KMS-11 (cell line): ENCODE measurements at regions not wholly inside any gene's neighbourhood (a gene's known extent, or its start where the extent isn't known, plus 50 kb on each side); places are given as distances from the start of the nearest gene placed in this dataset.

Source experiments
- H2AFZ ChIP-seq: fragments of 200-600 bp; sonication (generic); 2 replicates; pipeline ENCODE4 v1.6.1; 2016; ENCODE audit warnings: antibody characterized with exemption, mixed run types, low read depth
- H3K27ac ChIP-seq: fragments of 200-600 bp; sonication (generic); 2 replicates; pipeline ENCODE4 v1.6.1; 2016; ENCODE audit warnings: mild to moderate bottlenecking, mixed run types
- H3K27me3 ChIP-seq: fragments of 200-600 bp; sonication (generic); 2 replicates; pipeline ENCODE4 v1.6.1; 2017; ENCODE audit warnings: mild to moderate bottlenecking, low read depth, mixed run types, moderate library complexity; ENCODE audit not compliant: insufficient read depth
- H3K36me3 ChIP-seq: fragments of 200-600 bp; sonication (generic); 2 replicates; pipeline ENCODE4 v1.6.1; 2017; ENCODE audit warnings: mild to moderate bottlenecking, mixed run types; ENCODE audit not compliant: insufficient read depth
- H3K4me1 ChIP-seq: fragments of 200-600 bp; sonication (generic); 2 replicates; pipeline ENCODE4 v1.6.1; 2016; ENCODE audit warnings: mild to moderate bottlenecking, low read depth, mixed run types; ENCODE audit not compliant: poor library complexity, severe bottlenecking
- H3K4me2 ChIP-seq: fragments of 200-600 bp; sonication (generic); 2 replicates; pipeline ENCODE4 v1.7.0; 2016; ENCODE audit warnings: mild to moderate bottlenecking, mixed run types
- H3K4me3 ChIP-seq: fragments of 200-600 bp; sonication (generic); IDR thresholded peaks from 2 replicates; pipeline ENCODE4 v1.6.1; 2017; ENCODE audit warnings: low read depth, low read length, mixed read lengths; ENCODE audit not compliant: insufficient read depth
- H3K79me2 ChIP-seq: fragments of 200-600 bp; sonication (generic); 2 replicates; pipeline ENCODE4 v1.6.1; 2016; ENCODE audit warnings: low read depth, mixed run types; ENCODE audit not compliant: insufficient read depth
- H3K9ac ChIP-seq: fragments of 200-600 bp; sonication (generic); 2 replicates; pipeline ENCODE4 v1.6.1; 2016; ENCODE audit warnings: mild to moderate bottlenecking, mixed run types
- H4K20me1 ChIP-seq: fragments of 200-600 bp; sonication (generic); 2 replicates; pipeline ENCODE4 v1.6.1; 2016; ENCODE audit warnings: mild to moderate bottlenecking, mixed run types; ENCODE audit not compliant: insufficient read depth
- CTCF ChIP-seq: fragments of 200-600 bp; sonication (generic); conservative IDR thresholded peaks from 2 replicates; pipeline ENCODE4 v1.6.1; 2017; ENCODE audit warnings: low read depth, mild to moderate bottlenecking, antibody characterized with exemption, low read length, moderate library complexity, mixed read lengths

GRCh38 chr4:136918772-136919171 is 613.5 kb downstream of the PCDH18 start:
- no peak overlapping the region for H3K9ac ChIP-seq
- H3K27me3 ChIP-seq: no peaks in the 10 kb centered on the region
- no peaks in the 10 kb centered on the region for H4K20me1 ChIP-seq
- H3K4me2 ChIP-seq: no peak overlapping the region
- H3K4me3 ChIP-seq: no peak overlapping the region
- H3K27ac ChIP-seq: no peak overlapping the region
- H3K4me1 ChIP-seq: no peaks in the 10 kb centered on the region
- H3K36me3 ChIP-seq: no peaks in the 10 kb centered on the region
- TF ChIP-seq CTCF: no peak
- no peak overlapping the region for H2AFZ ChIP-seq
- H3K79me2 ChIP-seq: no peaks in the 10 kb centered on the region

- no peaks in the 10 kb centered on the region for H3K79me2 ChIP-seq
- no peak overlapping the region for H3K4me2 ChIP-seq
- no peak overlapping the region for H2AFZ ChIP-seq
- no peaks in the 10 kb centered on the region for H4K20me1 ChIP-seq
- H3K4me3 ChIP-seq: no peak overlapping the region
- H3K27me3 ChIP-seq: no peaks in the 10 kb centered on the region
- H3K4me1 ChIP-seq: no peaks in the 10 kb centered on the region
- H3K27ac ChIP-seq: no peak overlapping the region
- no peak for TF ChIP-seq CTCF
- H3K9ac ChIP-seq: no peak overlapping the region
- no peaks in the 10 kb centered on the region for H3K36me3 ChIP-seq
These were observed 614.8 kb downstream of the PCDH18 start for GRCh38 chr4:136917312-136918110.

- Histone ChIP-seq H3K4me3 (no peak overlapping the region), H3K9ac (no peak overlapping the region), H3K79me2 (no peaks in the 10 kb centered on the region), H4K20me1 (no peaks in the 10 kb centered on the region), H3K4me1 (no peaks in the 10 kb centered on the region), H2AFZ (no peak overlapping the region), H3K4me2 (no peak overlapping the region), H3K27me3 (no peaks in the 10 kb centered on the region), H3K36me3 (no peaks in the 10 kb centered on the region), H3K27ac (no peak overlapping the region)
- TF ChIP-seq CTCF: no peak
These were observed 622.7 kb downstream of the PCDH18 start for GRCh38 chr4:136909626-136910025.

- H2AFZ ChIP-seq: no peak overlapping the region
- H3K79me2 ChIP-seq: no peaks in the 10 kb centered on the region
- no peak overlapping the region for H3K9ac ChIP-seq
- H3K4me1 ChIP-seq: no peaks in the 10 kb centered on the region
- TF ChIP-seq CTCF: no peak
- H3K4me2 ChIP-seq: no peak overlapping the region
- H3K4me3 ChIP-seq: no peak overlapping the region
- no peaks in the 10 kb centered on the region for H4K20me1 ChIP-seq
- H3K27ac ChIP-seq: no peak overlapping the region
- H3K36me3 ChIP-seq: no peaks in the 10 kb centered on the region
- no peaks in the 10 kb centered on the region for H3K27me3 ChIP-seq
These were observed 624.2 kb downstream of the PCDH18 start for GRCh38 chr4:136908122-136908521.
